ENCODE measurements at regions not wholly inside any gene's neighbourhood (a gene's known extent, or its start where the extent isn't known, plus 50 kb on each side); places are given as distances from the start of the nearest gene placed in this dataset.

DNA sequence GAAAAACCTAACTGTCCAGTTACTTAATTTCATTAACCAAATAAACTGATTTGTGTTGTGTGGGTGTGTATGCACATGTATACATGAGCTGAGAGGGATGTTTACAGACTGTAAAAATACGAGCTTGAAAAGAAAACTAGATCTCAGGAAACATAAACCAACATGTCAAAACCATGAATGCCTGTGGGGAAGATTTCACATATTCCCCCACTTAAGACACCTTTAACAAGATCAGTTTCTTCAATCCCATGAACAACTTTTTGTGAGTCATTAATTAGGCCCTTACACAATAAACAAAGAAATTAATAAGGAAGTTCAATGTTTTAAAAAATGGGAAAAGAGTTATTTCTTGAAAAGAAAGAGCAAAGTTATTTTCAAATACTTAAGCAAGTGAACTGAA lies 170.8 kb downstream of the ZNF674 start:
- 0% methylated on average over 1 of the region's 1 CpG for WGBS (ENCODE audit: insufficient coverage, low coverage, missing lambda C conversion rate)
- no TSS peak for BruUV-seq (replicated peaks)
- TF ChIP-seq HNRNPLL (IDR thresholded peaks at IDR 0.05; ENCODE audit: low read depth, low read length, poor library complexity, severe bottlenecking) (no peak), TSC22D4 (tag; IDR thresholded peaks at IDR 0.05) (no peak), ZNF217 (CRISPR knock-in tag; IDR thresholded peaks at IDR 0.05) (no peak), HCFC1 (IDR thresholded peaks at IDR 0.05; ENCODE audit: low read depth, low read length) (no peak), FIP1L1 (IDR thresholded peaks at IDR 0.05; ENCODE audit: low read depth, low read length, poor library complexity, severe bottlenecking) (no peak), GATA2 (CRISPR knock-in tag; IDR thresholded peaks at IDR 0.05) (no peak)
- TF ChIP-seq, protein P1, sequence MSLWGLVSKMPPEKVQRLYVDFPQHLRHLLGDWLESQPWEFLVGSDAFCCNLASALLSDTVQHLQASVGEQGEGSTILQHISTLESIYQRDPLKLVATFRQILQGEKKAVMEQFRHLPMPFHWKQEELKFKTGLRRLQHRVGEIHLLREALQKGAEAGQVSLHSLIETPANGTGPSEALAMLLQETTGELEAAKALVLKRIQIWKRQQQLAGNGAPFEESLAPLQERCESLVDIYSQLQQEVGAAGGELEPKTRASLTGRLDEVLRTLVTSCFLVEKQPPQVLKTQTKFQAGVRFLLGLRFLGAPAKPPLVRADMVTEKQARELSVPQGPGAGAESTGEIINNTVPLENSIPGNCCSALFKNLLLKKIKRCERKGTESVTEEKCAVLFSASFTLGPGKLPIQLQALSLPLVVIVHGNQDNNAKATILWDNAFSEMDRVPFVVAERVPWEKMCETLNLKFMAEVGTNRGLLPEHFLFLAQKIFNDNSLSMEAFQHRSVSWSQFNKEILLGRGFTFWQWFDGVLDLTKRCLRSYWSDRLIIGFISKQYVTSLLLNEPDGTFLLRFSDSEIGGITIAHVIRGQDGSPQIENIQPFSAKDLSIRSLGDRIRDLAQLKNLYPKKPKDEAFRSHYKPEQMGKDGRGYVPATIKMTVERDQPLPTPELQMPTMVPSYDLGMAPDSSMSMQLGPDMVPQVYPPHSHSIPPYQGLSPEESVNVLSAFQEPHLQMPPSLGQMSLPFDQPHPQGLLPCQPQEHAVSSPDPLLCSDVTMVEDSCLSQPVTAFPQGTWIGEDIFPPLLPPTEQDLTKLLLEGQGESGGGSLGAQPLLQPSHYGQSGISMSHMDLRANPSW (CRISPR knock-in tag; IDR thresholded peaks at IDR 0.05) = no peak
- TF ChIP-seq, protein P2, sequence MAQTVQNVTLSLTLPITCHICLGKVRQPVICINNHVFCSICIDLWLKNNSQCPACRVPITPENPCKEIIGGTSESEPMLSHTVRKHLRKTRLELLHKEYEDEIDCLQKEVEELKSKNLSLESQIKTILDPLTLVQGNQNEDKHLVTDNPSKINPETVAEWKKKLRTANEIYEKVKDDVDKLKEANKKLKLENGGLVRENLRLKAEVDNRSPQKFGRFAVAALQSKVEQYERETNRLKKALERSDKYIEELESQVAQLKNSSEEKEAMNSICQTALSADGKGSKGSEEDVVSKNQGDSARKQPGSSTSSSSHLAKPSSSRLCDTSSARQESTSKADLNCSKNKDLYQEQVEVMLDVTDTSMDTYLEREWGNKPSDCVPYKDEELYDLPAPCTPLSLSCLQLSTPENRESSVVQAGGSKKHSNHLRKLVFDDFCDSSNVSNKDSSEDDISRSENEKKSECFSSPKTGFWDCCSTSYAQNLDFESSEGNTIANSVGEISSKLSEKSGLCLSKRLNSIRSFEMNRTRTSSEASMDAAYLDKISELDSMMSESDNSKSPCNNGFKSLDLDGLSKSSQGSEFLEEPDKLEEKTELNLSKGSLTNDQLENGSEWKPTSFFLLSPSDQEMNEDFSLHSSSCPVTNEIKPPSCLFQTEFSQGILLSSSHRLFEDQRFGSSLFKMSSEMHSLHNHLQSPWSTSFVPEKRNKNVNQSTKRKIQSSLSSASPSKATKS (CRISPR knock-in tag; IDR thresholded peaks at IDR 0.05) = no peak

More for the DNA sequence above, 170.8 kb downstream of the ZNF674 start:
- no peak for ATAC-seq
- H3K9ac ChIP-seq (ENCODE audit: insufficient read depth in 1 of 2, low read depth in 2 of 2, low read length in 2 of 2) = no peak overlapping the region
- no peak overlapping the region for H3K27ac ChIP-seq (ENCODE audit: extremely low read depth, low read depth, low read length)
- no peak for FAIRE-seq
- no peaks in the 10 kb centered on the region for H3K27me3 ChIP-seq (ENCODE audit: control insufficient read depth in 2 of 2, insufficient read depth in 2 of 2, low read length in 2 of 2)
- ChIA-PET CTCF (ENCODE audit: low intra/inter-chr PET ratio) (no interaction called here), POLR2A (interaction anchor here (0.6 kb wide), 1 partner anchor 73 kb away, joined by 3 read pairs; no protein-coding TSS in a partner anchor)
- DNase-seq (ENCODE audit: extremely low read depth in 1 of 4, low spot score in 3 of 4) = no peak
- H3K9me3 ChIP-seq (replicated peaks; ENCODE audit: control insufficient read depth, insufficient read depth, low read depth, low read length) = no peaks in the 10 kb centered on the region
- H4K20me1 ChIP-seq (replicated peaks; ENCODE audit: control insufficient read depth, insufficient read depth, low read length) = no peaks in the 10 kb centered on the region
- intact Hi-C loops (cut with micrococcal nuclease) (no loop called here), in situ Hi-C loops (cut with MboI) (no loop called here)
- H3K4me1 ChIP-seq (replicated peaks in 1 of 2; ENCODE audit: control insufficient read depth in 2 of 2, insufficient read depth in 2 of 2, low read length in 2 of 2) = no peaks in the 10 kb centered on the region
- no peak overlapping the region for H3K4me3 ChIP-seq
- H3K4me2 ChIP-seq (ENCODE audit: insufficient read depth, low read length) = no peak overlapping the region
- no peak overlapping the region for H2AFZ ChIP-seq (ENCODE audit: low read depth, low read length)
- H3K36me3 ChIP-seq (ENCODE audit: control insufficient read depth, insufficient read depth, low read length) = no peaks in the 10 kb centered on the region
- H3K79me2 ChIP-seq (ENCODE audit: control insufficient read depth, insufficient read depth, low read length) = no peaks in the 10 kb centered on the region
- no peaks in the 10 kb centered on the region for H3K9me1 ChIP-seq (ENCODE audit: control insufficient read depth, insufficient read depth, low read length)
